Astrocyte (in vitro differentiated cells and primary cell): ENCODE measurements at regions not wholly inside any gene's neighbourhood (a gene's known extent, or its start where the extent isn't known, plus 50 kb on each side); places are given as distances from the start of the nearest gene placed in this dataset.
A peak's percentile ranks its signal among the peaks of the same experiment; 100 is the strongest.

Experiments
- DNase-seq: peaks from one replicate; pipeline ENCODE4 v3.0.0-alpha.2; 2010; ENCODE audit warnings: low read depth
- FAIRE-seq: peaks from 2 replicates; lab custom pipeline; 2011; peaks lifted over from hg19 to GRCh38; lab: Jason Lieb, UNC
- H2AFZ ChIP-seq: 2 replicates; pipeline ENCODE4 v1.6.0; 2012; ENCODE audit warnings: low read depth, low read length, inconsistent platforms
- H3K27ac ChIP-seq: 2 replicates; pipeline ENCODE4 v1.5.1; 2011; ENCODE audit warnings: low read depth, low read length, inconsistent platforms
- H3K27me3 ChIP-seq: 2 replicates; pipeline ENCODE4 v1.6.0; 2011; ENCODE audit warnings: low read length, inconsistent platforms; ENCODE audit not compliant: insufficient read depth
- H3K36me3 ChIP-seq: 2 replicates; pipeline ENCODE4 v1.5.1; 2011; ENCODE audit warnings: low read length, inconsistent platforms; ENCODE audit not compliant: insufficient read depth
- H3K4me1 ChIP-seq: 2 replicates; pipeline ENCODE4 v1.5.1; 2011; ENCODE audit warnings: low read length, inconsistent platforms; ENCODE audit not compliant: insufficient read depth
- H3K4me2 ChIP-seq: 2 replicates; pipeline ENCODE4 v1.6.0; 2012; ENCODE audit warnings: low read length, inconsistent platforms
- H3K4me3 ChIP-seq: 2 replicates; pipeline ENCODE4 v1.5.1; 2011; ENCODE audit warnings: low read depth, mild to moderate bottlenecking, low read length, inconsistent platforms; ENCODE audit not compliant: insufficient read depth
- H3K79me2 ChIP-seq: 2 replicates; pipeline ENCODE4 v1.6.0; 2012; ENCODE audit warnings: mild to moderate bottlenecking, low read length, inconsistent platforms; ENCODE audit not compliant: insufficient read depth
- H3K9ac ChIP-seq: 2 replicates; pipeline ENCODE4 v1.6.0; 2012; ENCODE audit warnings: mild to moderate bottlenecking, low read length, inconsistent platforms
- H3K9me3 ChIP-seq: 2 replicates; pipeline ENCODE4 v1.5.1; 2012; ENCODE audit warnings: low read depth, mild to moderate bottlenecking, low read length, inconsistent platforms; ENCODE audit not compliant: insufficient read depth
- H4K20me1 ChIP-seq: 2 replicates; pipeline ENCODE4 v1.6.0; 2012; ENCODE audit warnings: low read length, inconsistent platforms; ENCODE audit not compliant: insufficient read depth
- H3K27ac Mint-ChIP-seq: one replicate; pipeline ENCODE4 v1.8.0; 2021; ENCODE audit warnings: mild to moderate bottlenecking, mixed read lengths; ENCODE audit not compliant: unreplicated experiment
- H3K27me3 Mint-ChIP-seq: one replicate; pipeline ENCODE4 v1.8.0; 2021; ENCODE audit warnings: low read depth, mixed read lengths; ENCODE audit not compliant: unreplicated experiment
- H3K36me3 Mint-ChIP-seq: one replicate; pipeline ENCODE4 v1.8.0; 2021; ENCODE audit warnings: low read depth, mixed read lengths; ENCODE audit not compliant: unreplicated experiment
- H3K4me1 Mint-ChIP-seq: one replicate; pipeline ENCODE4 v1.8.0; 2021; ENCODE audit warnings: low read depth, mixed read lengths; ENCODE audit not compliant: unreplicated experiment
- H3K4me3 Mint-ChIP-seq: one replicate; pipeline ENCODE4 v1.8.0; 2021; ENCODE audit warnings: mild to moderate bottlenecking, moderate library complexity, mixed read lengths; ENCODE audit not compliant: unreplicated experiment
- H3K9me3 Mint-ChIP-seq: one replicate; pipeline ENCODE4 v1.8.0; 2021; ENCODE audit warnings: mild to moderate bottlenecking, mixed read lengths; ENCODE audit not compliant: unreplicated experiment
- CTCF ChIP-seq: IDR thresholded peaks from 2 replicates; pipeline ENCODE4 v1.5.1; 2011; ENCODE audit warnings: low read depth, mild to moderate bottlenecking, inconsistent platforms, low read length, moderate library complexity; ENCODE audit not compliant: insufficient read depth
- EZH2 ChIP-seq: IDR thresholded peaks from 2 replicates; pipeline ENCODE4 v1.6.1; 2012; ENCODE audit warnings: mild to moderate bottlenecking, low read length, inconsistent platforms; ENCODE audit not compliant: insufficient read depth

- TF ChIP-seq CTCF (no peak), EZH2 (no peak)
- Histone ChIP-seq H2AFZ (no peak overlapping the region), H3K79me2 (no peaks in the 10 kb centered on the region), H3K27ac (no peak overlapping the region), H3K9ac (no peak overlapping the region), H4K20me1 (no peaks in the 10 kb centered on the region), H3K27me3 (no peaks in the 10 kb centered on the region), H3K9me3 (no peaks in the 10 kb centered on the region), H3K36me3 (no peaks in the 10 kb centered on the region), H3K4me2 (no peak overlapping the region), H3K4me3 (no peak overlapping the region), H3K4me1 (peaks cover 8% of the 10 kb centered on the region)
- DNase-seq (peak; percentile 8), FAIRE-seq (no peak)
- Mint-ChIP-seq H3K4me1 (peaks cover 4% of the 10 kb centered on the region), H3K36me3 (no peaks in the 10 kb centered on the region), H3K4me3 (no peak overlapping the region), H3K9me3 (no peaks in the 10 kb centered on the region), H3K27ac (no peak overlapping the region), H3K27me3 (no peaks in the 10 kb centered on the region)
These were observed 908.7 kb upstream of the CDH9 start for GRCh38 chr5:27947088-27947487.

GRCh38 chr5:27944471-27944870, 906.1 kb upstream of the CDH9 start:
- Histone ChIP-seq H3K27ac (no peak overlapping the region), H4K20me1 (no peaks in the 10 kb centered on the region), H2AFZ (no peak overlapping the region), H3K4me1 (peaks cover 8% of the 10 kb centered on the region), H3K9me3 (no peaks in the 10 kb centered on the region), H3K27me3 (no peaks in the 10 kb centered on the region), H3K4me3 (no peak overlapping the region), H3K4me2 (peak overlapping the region; percentile 21), H3K79me2 (no peaks in the 10 kb centered on the region), H3K9ac (no peak overlapping the region), H3K36me3 (no peaks in the 10 kb centered on the region)
- no peaks in the 10 kb centered on the region for H3K36me3 Mint-ChIP-seq
- FAIRE-seq (no peak), DNase-seq (peak; percentile 57)
- H3K4me1 Mint-ChIP-seq = peaks cover 4% of the 10 kb centered on the region
- H3K9me3 Mint-ChIP-seq = no peaks in the 10 kb centered on the region
- H3K27ac Mint-ChIP-seq = peak overlapping the region; percentile 71
- H3K27me3 Mint-ChIP-seq = no peaks in the 10 kb centered on the region
- TF ChIP-seq EZH2 = no peak
- TF ChIP-seq CTCF = no peak
- H3K4me3 Mint-ChIP-seq = no peak overlapping the region

GRCh38 chr5:27938989-27939388, 900.6 kb upstream of the CDH9 start:
- DNase-seq (no peak), FAIRE-seq (no peak)
- Mint-ChIP-seq H3K27me3 (no peaks in the 10 kb centered on the region), H3K36me3 (no peaks in the 10 kb centered on the region), H3K9me3 (no peaks in the 10 kb centered on the region), H3K4me3 (no peak overlapping the region), H3K4me1 (peaks cover 6% of the 10 kb centered on the region), H3K27ac (no peak overlapping the region)
- Histone ChIP-seq H3K27ac (no peak overlapping the region), H3K9me3 (no peaks in the 10 kb centered on the region), H3K27me3 (no peaks in the 10 kb centered on the region), H3K9ac (no peak overlapping the region), H3K4me2 (no peak overlapping the region), H3K79me2 (no peaks in the 10 kb centered on the region), H3K4me1 (no peaks in the 10 kb centered on the region), H2AFZ (no peak overlapping the region), H3K36me3 (no peaks in the 10 kb centered on the region), H3K4me3 (no peak overlapping the region), H4K20me1 (no peaks in the 10 kb centered on the region)
- no peak for TF ChIP-seq CTCF
- TF ChIP-seq EZH2 = no peak
